GM13977 (cell line): ENCODE measurements at regions not wholly inside any gene's neighbourhood (a gene's known extent, or its start where the extent isn't known, plus 50 kb on each side); places are given as distances from the start of the nearest gene placed in this dataset.
"Not testable (repeated sequence)": the region's sequence is repeated elsewhere in the genome, so short reads cannot be mapped to it uniquely, and the experiment has no call there.

Experiments used
- DNase-seq: peaks from one replicate; pipeline ENCODE4 v3.0.0; 2012; ENCODE audit warnings: low spot score
- in situ Hi-C: fragments of 300-500 bp; cut with MboI; formaldehyde crosslinking; loops from one replicate; pipeline ENCODE4 v1.12.0; 2022; ENCODE audit warnings: low sequenced_read_pairs, low pct_unique_long_range_greater_than_20kb, mixed read lengths, inconsistent platforms; ENCODE audit not compliant: unreplicated experiment
- TF ChIP-seq, protein P1 (sequence below): IDR thresholded peaks from 2 replicates; pipeline ENCODE4 v1.5.1; 2012; ENCODE audit warnings: mild to moderate bottlenecking, control low read depth; ENCODE audit not compliant: insufficient read depth; ENCODE audit errors: extremely low read depth, missing control alignments

DNA sequence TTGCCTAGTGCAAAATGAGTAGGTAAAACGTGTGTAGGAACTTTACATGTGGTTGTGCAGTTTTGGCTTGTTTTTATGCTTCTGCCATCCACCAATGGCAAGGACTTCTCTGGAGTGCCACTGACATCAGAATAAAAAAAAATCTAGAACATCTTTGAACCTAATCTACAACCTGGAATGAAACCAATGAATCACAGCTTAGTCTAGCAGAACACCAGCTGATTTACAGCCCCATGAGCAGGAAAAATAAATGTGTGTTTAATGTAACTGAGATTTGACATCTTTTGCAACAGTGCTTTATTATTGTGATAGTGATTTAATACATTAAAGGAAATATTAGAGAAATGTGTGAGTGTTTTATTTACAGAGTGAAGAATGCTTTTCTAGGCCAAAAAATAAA lies 995.1 kb downstream of the PCDH7 start:
- DNase-seq = no peak
- TF ChIP-seq, protein P1, sequence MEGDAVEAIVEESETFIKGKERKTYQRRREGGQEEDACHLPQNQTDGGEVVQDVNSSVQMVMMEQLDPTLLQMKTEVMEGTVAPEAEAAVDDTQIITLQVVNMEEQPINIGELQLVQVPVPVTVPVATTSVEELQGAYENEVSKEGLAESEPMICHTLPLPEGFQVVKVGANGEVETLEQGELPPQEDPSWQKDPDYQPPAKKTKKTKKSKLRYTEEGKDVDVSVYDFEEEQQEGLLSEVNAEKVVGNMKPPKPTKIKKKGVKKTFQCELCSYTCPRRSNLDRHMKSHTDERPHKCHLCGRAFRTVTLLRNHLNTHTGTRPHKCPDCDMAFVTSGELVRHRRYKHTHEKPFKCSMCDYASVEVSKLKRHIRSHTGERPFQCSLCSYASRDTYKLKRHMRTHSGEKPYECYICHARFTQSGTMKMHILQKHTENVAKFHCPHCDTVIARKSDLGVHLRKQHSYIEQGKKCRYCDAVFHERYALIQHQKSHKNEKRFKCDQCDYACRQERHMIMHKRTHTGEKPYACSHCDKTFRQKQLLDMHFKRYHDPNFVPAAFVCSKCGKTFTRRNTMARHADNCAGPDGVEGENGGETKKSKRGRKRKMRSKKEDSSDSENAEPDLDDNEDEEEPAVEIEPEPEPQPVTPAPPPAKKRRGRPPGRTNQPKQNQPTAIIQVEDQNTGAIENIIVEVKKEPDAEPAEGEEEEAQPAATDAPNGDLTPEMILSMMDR = no peak
- in situ Hi-C loops = no loop called here

DNA sequence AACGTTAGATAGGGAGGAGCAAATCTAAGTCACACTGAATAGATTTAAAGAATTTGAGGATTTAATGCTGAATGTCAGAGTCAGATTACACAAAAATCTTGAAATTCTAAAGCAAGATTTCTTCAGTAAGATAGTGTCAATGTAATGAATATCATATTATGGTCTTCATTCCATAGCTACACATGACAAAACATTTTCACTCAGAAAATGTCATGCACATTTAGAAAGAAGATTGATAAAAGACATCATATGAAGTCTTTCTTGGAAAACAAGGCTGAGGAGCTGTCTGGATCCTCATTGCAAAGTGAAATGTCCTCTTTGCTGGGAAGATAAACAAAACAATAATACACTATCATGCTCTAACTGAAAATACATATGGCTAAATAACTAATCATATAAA lies 1006.9 kb downstream of the PCDH7 start:
- in situ Hi-C loops = no loop called here
- no peak for DNase-seq
- TF ChIP-seq, protein P1 = no peak

DNA sequence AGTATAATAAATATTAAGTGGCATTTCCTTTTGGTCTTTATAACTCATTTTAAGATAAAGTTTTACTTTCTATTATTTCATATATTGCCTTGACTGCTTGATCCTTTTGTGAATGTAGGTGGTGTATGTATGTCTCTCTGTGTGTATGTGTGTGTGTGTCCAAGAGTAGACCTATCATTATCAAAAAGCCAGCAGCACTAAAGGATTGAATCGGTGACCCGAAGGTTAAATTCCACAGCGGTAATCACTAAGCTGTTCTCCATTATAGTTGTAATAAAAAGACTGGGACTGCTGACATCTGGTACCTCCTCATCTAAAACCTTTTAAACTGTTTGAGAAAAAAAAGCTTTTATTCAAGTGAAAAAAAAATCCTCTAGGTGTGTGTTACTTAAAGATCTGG lies 1014.8 kb downstream of the PCDH7 start:
- TF ChIP-seq, protein P1 = no peak
- no peak for DNase-seq
- in situ Hi-C loops = no loop called here

DNA sequence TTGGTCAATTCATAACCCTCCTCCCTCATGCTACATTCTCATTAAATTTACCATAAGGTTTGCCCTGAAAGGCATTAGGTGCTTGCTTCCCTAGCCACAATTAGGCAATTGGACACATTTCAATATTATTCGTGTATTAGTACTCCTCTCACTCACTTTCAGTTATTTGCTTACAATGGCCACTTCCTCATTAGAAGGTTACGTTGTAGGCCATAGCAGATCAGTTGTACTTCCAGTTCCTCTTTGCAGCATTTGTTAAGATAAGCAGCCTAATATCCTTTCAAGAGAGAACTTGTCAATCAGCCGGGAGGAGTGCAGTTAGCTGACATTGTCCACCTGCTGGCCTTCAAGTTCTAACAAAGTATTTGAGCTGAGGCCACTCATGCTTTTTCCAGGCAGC lies 1017.2 kb downstream of the PCDH7 start:
- DNase-seq = peak; percentile 14
- TF ChIP-seq, protein P1 = no peak
- in situ Hi-C loops = no loop called here

DNA sequence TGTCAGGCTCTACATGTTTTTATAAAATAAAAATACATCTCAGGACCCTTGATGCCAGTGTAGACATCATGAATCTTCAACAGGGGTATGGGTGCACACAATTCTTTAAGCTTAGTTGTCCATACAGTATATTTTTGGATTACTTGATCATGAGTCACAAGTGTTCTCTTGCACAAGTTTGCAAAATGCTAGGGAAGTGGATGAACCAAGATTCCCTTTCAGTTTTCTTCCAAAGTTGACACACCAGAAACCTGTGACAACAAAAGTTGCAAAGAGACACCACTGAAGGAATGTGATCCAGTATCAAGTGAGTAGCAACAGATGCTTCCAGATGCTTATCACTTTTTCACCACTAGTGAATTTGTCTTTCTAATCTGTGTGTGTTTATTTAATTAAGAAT lies 1021.2 kb downstream of the PCDH7 start:
- in situ Hi-C loops = no loop called here
- DNase-seq = no peak
- TF ChIP-seq, protein P1 = no peak

DNA sequence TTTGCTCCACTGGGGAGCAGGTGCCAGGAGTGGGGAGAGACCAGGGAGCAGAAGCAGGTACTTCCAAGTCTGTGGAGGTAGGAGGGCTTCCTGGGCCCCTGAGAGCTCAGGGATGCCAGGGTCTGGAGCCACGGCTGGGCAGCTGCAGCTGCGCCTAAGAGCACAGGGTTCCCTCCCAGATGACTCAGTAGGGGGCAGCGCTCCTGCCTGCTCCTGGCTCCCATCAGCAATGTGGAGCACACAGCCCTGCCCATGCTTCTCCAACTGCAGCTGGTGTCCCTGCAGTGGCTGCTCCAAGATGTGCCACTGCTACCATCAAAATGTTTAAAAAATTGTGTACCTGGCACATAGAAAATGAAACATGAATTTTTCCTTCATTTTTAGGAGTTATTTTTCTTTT lies 1028.2 kb downstream of the PCDH7 start:
- in situ Hi-C loops = no loop called here

DNA sequence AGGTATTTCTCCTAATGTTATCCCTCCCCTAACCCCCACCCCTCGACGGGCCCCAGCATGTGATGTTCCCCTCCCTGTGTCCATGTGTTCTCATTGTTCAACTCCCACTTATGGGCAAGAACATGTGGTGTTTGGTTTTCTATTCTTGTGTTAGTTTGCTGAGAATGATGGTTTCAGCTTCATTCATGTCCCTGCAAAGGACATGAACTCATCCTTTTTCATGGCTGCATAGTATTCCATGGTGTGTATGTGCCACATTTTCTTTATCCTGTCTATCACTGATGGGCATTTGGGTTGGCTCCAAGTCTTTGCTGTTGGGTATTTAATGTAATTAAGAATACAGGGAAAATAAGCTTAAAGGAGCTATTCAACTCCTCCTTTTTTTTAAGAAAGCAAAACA lies 1030.4 kb downstream of the PCDH7 start:
- in situ Hi-C loops, DNase-seq: not testable (repeated sequence)

More for the DNA sequence above, 1028.2 kb downstream of the PCDH7 start:
- no peak for DNase-seq
- TF ChIP-seq, protein P1 = no peak

DNA sequence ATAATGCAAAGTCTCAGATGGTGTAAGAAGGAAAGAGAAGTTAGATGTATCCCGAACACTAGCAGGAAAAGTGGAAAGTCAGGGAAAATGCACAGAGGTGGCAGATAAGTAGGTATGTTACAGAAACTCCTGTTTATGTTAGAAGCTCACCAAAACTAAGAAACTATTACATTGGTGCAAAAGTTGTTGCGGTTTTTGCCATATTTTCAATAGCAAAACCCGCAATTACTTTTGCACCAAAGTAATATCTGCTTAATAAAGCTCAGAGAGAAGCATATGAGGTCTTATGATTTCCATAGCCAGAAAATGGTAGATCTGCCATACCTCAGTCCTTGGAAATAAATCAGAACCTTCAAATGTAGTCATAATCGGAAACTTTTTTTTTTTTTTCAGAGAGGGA lies 1035.6 kb downstream of the PCDH7 start:
- in situ Hi-C loops = no loop called here
- TF ChIP-seq, protein P1 = no peak

More for the DNA sequence above, 1035.6 kb downstream of the PCDH7 start:
- no peak for DNase-seq
